ENCODE measurements at regions not wholly inside any gene's neighbourhood (a gene's known extent, or its start where the extent isn't known, plus 50 kb on each side); places are given as distances from the start of the nearest gene placed in this dataset.

GRCh38 chr1:209390764-209391163 is 192.8 kb upstream of the CAMK1G start:
- TF ChIP-seq CTCF (IDR thresholded peaks at IDR 0.05): no peak
- TF ChIP-seq ZFX (IDR thresholded peaks at IDR 0.05; ENCODE audit: borderline replicate concordance): no peak
